ENCODE measurements at regions not wholly inside any gene's neighbourhood (a gene's known extent, or its start where the extent isn't known, plus 50 kb on each side); places are given as distances from the start of the nearest gene placed in this dataset.

DNA sequence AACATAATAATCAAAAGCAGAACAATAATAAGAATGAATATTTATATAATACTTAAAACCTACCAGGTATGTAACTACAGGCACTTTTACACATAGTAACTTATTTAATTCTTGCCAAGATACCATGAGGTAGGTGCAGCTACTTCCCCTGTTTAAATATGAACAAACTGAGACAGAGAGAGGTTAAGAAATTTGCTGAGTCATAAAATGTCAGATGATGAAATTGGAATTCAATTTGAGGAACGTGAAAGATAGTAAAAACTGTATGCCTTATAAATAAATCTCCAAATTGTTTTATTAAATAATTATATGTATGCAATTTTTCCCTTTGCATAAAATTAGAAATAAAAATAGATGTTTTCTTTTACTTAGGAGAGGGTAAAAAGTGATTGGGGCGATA, 1103.3 kb upstream of the NRXN1 start:
- no peak for TF ChIP-seq CTCF (IDR thresholded peaks at IDR 0.05)
- no peak for TF ChIP-seq EP300 (IDR thresholded peaks at IDR 0.05)
- no peak for TF ChIP-seq POLR2A (IDR thresholded peaks at IDR 0.05)
